NOMO-1 treated with DMSO at 0.1 percent for 48 hours (cell line): ENCODE measurements at regions not wholly inside any gene's neighbourhood (a gene's known extent, or its start where the extent isn't known, plus 50 kb on each side); places are given as distances from the start of the nearest gene placed in this dataset.

Experiments used
- DNase-seq: peaks from one replicate; lab custom pipeline; 2025; ENCODE audit not compliant: unreplicated experiment; lab: John Stamatoyannopoulos, UW

DNA sequence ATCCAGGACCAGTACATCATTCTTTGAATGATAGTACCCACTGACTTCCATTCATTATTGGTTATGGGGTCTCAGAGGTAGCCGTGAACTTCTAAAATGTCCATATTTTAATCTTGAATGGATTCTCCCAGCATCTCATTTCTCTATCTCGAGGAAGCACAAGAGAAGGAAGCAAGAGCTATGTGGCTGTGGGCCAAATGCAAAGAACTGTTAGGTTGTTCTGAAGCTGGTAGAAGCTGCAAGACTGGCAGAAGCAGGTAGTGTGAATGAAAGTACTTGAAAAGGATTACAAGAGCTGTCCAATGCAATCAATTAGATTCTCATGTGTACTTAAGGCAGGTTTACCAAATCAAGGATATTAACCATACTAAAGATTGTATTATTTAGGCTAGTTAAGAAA, 1131.8 kb downstream of the GRIK2 start:
- no peak for DNase-seq

DNA sequence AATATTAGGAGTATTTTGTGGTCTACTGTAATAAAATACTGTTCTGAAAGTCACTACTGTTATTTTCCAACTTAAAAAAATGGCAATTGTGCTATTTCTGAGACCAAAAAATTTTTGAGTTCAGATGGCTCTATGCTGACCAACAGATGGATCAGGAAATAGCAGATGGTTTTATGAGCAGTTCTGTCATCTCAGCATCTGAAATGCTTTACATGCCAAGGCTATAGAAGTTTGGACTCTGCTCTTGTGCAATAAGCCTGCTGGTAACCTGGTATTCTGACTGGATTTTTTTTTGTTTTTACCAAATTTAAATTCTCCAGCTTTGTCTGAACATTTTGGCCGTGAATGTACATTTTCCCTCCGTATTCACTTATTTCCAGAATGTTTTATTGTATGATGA, 1127.5 kb downstream of the GRIK2 start:
- DNase-seq: no peak

DNA sequence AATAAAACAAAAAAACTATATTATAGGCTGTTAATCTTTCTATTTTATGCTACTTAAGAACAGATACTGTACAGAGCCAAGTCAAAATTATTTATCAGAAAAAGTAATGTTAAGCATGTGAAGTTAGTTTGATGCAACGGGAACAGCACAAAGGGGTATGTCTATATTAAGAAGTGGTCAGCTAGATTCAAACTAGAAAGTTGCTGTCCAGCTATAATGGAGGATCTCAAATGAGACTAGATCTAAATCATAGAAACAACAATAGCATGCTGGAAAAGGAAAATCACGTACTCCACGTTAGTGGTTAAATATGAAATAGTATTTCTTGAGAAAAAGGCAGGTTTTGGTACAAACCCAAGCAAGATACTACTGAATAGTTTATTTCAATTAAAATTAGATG, 1124.0 kb downstream of the GRIK2 start:
- DNase-seq: no peak

DNA sequence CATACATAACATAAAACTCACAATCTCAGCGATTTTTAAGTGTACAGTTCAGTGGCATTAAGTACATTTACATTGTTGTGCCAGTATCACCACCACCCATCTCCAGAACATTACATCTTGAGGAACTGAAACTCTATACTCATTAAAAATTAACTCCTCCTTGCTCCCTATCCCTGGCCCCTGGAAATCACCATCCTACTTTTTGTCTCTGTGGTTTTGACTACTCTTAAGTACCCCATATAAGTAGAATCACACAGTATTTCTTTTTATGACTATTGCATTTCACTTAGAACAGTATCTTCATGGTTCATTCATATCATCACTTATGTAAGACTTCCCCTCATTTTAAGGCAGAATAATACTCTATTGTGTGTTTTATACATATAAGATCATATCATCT, 1108.1 kb downstream of the GRIK2 start:
- no peak for DNase-seq

DNA sequence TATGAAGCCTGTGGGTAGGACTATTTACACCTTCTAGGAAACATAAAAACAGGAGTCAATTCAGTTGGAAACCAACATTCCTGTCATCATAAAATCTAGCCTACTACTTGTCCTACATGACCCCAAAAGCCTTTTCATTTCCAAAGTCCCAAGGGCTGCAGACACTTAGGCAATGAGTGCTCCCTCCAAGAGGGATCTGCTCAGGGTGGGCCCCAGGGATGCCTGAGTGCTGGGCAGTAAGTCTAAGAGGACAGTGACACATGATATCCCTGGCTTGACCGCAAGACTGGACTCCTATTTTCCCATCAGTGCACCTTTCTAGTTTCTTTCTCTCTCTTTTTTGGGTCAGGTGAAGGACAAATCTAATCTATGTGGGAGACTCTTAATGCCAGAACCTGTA, 1101.3 kb downstream of the GRIK2 start:
- no peak for DNase-seq

DNA sequence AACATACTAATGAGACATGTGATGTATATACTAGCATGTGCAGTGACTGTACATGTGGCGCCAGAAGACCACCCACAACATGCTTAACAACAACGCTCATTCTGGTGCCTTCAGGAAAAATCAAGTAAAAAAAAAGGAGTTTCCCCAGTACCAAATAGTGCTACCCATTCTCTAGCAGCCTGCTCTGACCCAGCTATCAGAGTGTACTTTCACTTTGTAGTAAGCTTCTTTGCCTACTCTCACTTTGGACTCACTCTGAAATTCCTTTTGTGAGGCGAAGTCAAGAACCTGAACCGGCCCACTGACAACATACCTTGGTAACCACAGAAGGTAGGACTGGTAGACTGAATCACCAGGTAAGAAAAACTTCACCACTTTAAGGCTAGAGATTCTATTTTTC, 1100.0 kb downstream of the GRIK2 start:
- no peak for DNase-seq

DNA sequence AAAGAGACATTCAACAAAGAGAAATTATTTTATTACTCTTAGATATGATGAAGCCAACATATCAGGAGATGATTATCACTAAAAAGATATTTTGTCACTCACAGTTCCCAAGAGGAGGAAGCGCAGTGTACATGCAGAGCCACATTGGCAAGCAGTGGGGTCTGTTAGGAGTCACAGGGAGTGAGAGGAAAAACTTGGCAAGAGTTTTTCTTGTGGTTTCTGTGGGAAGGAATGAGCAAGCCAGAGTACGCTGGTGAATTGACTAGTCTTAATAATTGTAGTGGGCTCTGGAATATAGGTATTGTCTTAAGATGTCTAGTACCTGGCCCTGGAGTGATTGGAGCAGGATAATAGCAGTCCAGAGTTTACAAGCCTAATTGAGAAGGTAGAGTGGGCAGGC, 1095.2 kb downstream of the GRIK2 start:
- no peak for DNase-seq

DNA sequence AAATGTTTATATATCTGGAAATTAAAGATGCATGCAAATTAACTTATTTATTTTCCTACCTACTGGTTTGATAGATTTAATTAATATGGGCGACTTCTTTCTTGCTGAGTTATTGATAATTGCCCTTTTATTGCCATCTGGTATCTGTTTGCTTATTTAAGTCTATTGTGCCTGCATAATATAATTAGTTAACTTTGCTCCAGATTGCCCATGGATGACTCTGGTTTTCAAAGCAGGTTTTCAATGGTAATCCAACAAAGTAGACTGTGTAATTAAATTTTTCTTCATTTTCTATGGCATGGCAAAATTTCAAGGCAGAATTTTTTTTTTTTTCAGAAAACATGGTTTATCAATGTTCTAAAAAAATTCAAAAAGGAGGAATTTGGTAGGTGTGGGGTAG, 1092.0 kb downstream of the GRIK2 start:
- DNase-seq: no peak

DNA sequence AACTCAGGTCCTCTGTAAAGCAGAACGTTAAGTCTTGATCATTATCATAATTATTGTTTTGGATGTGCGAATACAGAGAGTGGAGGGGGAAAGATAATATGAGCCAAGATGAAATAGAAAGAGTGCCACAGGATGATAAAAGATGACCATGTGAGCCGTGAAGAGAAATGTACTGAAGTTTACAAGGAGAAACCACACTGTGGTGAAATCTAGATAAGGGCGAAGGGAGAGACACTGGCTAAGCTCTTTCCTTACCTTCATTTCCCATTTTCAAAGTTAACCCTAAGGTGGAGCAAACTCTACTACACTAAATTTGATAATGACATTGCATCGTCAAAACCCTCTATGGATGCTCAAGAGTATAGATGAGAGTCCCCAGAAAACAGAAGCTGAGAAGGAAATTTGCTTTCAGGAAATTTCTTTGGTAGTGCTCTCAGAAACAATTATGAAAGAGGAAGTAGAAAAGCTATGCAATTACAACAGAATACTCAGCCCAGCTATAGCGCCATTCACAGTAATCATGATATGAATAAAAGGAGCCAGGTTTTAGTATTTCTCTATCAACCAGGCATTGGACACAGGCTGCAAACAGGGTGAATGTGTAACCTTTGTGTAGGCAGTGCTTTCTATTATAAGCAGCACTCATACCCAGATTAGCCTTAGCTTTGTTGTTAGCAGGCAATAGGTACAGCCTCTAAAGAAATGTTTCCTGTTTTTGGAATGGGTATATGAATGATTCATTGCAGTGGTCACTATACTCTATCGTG, 1080.7 kb downstream of the GRIK2 start:
- DNase-seq: peak; percentile 40

DNA sequence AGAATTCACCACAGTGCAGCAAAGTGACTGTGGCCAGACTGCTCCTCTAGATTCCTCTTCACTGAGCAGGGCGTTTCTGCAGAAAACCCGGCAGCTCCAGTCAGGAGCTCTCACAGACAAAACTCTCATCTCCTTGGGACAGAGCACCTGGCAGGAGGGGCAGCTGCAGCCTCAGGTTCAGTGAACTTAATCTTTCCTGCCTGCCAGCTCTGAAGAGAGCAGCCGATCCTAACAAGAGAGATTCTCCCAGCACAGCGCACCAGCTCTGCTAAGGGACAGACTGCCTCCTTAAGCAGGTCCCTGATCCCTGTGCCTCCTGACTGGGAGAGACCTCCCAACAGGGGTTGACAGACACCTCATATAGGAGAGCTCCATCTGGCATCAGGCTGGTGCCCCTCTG, 1065.5 kb downstream of the GRIK2 start:
- no peak for DNase-seq

DNA sequence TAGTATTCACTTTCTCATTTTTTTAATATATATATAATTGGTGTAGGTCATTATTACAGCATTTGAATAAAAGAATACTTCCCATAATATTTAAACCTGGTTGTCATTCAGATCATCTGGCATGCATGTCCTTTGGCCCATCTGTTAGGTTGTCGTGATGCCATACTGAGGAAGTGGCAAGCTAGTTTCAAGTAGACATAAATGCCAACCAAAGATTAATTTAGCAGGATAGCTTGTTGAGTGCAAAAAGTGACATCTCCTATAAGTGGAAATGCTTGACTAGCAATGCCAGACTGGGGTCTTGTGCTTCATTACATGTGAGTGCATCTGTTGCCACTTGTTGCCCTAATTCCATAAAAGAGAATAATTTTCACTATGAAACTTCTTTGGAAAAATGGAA, 1044.7 kb downstream of the GRIK2 start:
- no peak for DNase-seq

DNA sequence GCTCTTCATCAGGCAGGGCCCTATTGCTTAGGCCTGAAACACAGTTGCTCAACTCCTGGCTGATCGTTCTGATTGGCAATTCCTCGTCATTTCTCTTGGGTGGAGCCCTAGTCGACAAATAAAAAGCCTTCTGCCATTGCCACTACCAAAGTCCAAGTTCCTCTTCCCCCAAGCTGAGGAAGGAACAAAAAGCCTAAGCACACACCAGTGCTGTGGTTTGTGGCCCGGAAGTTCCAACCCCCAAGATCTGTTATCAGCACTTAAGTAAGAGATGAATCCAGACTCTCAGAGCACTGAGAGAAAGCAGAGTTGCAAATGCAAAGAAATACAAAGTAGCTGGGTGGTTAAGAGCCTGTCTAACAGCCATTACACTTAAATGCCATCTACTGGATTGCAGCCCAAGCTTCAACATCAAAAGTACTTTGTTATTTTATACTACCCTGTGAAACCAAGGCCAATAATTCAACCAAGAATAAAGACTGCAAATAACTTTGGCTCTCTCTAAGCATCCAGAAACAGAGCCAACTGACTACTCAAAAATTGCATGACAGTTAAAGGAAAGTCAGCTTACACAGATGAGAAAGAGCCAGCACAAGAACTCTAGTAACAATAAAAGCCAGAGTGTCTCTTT, 1024.0 kb downstream of the GRIK2 start:
- DNase-seq: peak; percentile 13

DNA sequence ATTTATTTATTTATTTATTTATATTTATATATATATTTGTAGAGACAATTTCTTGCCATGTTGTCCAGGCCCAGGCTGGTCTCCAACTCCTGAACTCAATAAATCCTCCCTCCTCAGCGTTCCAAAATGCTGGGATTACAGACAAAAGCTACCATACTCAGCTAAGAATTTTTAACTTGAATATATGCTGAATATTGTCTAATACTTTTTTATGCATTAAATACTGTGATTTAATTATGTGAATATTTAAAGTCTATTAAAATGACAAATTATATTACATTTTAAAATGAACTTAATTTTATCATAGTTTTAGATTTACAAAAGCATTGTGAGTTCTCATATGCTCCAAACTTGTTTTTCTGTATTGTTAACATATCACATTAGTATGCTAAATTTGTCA, 1022.4 kb downstream of the GRIK2 start:
- DNase-seq: no peak

DNA sequence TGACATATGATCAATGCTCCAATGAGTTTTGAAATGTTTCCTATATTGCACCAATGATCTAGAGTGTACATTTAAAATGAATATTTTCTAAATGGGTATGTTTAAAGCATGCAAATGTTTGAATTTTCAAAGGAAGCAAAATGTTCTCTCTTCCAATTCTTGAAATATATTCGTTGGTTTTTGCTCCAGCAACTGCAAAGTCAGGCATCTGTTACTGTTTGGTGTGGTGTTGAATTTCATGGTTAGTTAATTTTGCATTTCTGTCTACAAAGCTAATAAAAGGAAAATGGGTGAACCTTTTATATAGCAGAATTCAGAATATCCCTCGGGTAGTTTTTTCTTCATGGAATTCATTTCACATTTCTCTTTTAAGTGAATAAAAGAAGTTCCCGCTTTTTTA, 1018.3 kb downstream of the GRIK2 start:
- no peak for DNase-seq

DNA sequence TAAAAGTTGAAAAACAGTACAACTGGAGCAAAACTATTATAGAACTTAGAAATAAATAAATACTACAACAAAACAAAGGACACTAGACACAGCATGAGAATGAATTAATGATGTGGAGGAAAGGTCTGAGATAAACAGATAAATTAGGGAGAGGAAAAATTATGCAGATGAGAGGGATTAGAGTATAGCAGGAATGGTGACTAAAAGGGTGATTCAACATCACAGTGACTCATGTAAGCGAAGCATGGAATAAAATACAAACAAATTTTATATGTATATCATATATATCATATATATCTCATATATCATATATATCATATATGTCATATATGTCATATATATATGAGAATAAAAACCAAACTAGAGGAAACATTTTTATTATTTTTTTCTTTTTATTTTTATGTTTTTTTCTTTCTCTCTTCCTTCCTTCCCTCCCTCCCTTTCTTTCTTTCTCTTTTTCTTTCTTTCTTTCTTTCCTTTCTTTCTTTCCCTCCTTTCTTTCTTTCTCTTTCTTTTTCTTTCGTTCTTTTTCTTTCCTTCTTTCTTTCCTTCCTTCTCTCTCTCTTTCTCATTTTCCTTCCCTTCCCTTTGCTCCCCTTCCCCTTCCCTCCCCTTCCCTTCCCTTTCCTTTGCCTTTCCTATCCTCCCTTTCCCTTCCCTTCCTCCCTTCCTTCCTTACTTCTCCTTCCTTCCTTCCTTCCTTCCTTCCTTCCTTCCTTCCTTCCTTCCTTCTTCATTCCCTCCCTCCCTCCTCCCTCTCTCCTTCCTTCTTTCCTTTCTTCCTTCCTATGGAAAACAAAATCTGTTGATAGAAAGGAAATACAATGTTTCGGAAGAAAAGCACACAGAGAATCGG, 1014.6 kb downstream of the GRIK2 start:
- DNase-seq: no peak

DNA sequence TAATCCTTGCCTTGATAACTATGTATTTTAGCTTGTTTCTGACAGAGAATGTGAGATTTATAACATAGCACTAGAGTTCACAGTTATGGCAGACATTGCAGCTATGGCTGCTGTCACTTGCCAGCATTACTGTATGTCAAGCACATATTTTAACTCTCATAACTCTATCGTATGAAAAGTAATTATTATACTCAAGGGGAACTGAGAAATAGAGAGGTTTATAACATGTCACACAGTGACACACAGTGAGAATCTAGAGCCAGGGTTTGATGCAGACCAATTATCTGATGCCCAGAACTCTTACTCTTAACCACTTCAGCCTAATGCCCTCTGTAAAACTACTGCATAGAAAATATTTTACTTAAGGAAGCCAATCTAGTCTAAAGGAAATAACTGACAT, 1012.4 kb downstream of the GRIK2 start:
- DNase-seq: no peak

DNA sequence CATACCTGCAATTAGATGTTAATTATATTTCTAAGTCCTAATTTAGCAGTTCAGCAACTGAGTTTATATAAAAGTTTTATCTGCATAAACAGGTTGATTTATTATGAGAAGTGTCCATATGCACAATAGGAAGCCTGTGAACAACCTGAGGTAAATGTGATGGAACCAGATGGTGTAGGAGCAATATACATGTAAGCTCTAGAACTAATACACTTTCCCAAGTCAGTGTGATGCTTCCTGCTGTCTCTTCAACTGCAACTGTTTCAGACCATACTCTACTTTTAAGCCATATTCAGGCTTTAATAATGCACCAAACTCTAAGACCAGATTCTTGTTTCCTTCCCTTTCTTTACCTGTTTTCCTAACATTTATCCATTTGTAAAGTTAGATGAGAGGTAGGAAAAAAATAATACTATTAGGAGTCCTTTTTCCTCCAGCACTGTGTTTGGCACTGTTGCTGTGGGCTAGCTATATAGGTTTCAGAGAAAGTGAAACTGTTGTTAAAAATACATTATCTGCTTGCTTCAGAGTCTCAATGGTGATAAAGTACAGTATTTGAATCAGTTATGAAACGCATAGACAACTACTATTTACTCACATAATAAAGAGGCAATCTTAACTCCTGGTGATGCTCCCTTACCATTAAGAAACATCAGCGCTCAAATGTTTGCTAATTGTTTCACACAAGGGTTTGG, 1009.3 kb downstream of the GRIK2 start:
- no peak for DNase-seq

DNA sequence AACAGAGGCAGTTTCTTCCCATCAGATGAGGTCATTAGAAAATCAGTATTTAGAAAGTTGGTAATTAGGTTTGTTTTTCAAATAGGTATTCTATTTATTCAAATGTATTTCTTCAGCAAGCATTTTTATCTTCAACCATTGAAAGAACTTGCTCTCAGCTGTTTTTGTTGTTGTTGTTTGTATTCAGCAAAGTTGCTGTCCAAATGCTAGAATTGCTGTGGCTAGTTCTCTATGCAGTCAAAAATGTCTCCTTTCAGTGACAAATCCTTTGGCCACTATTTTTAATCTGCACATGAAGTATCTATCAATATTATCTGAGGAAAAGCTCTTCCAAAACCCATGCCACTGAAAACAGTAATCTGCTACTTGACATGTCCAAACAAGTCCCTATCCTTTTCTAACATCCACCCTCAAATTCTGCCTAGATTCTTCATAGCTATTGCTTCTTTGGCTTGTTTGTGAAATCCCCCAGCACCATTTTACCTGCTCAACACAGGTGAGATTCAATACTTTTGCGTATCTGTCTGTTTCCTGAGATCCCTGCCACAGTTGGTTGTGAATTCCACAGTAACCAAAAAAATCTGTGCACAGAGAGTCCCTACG, 1005.4 kb downstream of the GRIK2 start:
- DNase-seq: no peak

DNA sequence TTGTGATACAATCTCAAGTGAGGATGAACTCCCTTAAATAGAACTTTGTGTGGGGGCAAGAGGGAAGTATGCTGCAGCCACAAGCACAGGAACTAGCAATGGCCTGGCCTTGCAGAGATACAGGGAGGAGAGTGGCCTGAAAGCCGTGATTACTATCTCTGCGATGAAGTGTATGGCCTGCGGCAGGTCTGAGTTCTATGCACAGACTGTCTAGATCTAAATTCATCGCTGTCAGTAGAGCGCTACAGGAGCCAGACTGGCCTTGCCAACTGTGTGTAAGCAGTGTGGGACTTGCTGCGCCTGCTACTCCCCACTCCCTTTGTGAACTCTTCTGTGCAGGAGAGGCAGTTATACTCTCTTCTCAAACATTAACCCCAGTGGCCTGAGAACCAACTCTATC, 997.0 kb downstream of the GRIK2 start:
- no peak for DNase-seq

DNA sequence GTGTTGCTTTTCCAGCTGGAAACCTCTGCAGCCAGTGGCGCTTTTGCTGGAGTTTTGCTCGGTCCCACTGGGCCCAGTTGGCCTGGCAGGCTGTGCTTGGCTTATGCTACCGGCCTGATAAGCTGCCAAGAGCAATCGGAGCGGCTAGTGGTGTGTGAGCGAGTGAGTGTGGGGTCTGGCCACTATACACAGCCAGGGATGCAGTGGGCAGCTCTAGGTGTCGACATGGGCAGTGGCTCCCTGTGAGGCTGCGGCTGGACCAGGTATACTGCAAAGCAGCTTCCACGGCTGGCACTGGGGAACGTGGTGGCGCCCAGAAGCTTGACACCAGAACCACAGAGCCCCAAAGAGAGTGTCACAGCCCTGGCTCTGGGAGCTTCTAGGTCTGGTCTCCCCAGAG, 996.5 kb downstream of the GRIK2 start:
- DNase-seq: no peak
